Skeletal muscle tissue (tissue), 3 donors: ENCODE measurements at regions not wholly inside any gene's neighbourhood (a gene's known extent, or its start where the extent isn't known, plus 50 kb on each side); places are given as distances from the start of the nearest gene placed in this dataset.
"Not testable (repeated sequence)": the region's sequence is repeated elsewhere in the genome, so short reads cannot be mapped to it uniquely, and the experiment has no call there.

ENCODE experiments used
- H3K27ac ChIP-seq: one replicate; pipeline ENCODE4 v1.7.0; 2013; ENCODE audit warnings: mild to moderate bottlenecking, low read depth, low read length, inconsistent platforms
- H3K27me3 ChIP-seq, 3 donors: one replicate each; pipeline ENCODE4 v1.7.0; 2013; ENCODE audit warnings: low read length in 3 of 3; ENCODE audit not compliant: control insufficient read depth in 3 of 3, insufficient read depth in 3 of 3
- H3K36me3 ChIP-seq, 3 donors: one replicate each; pipeline ENCODE4 v1.7.0; 2013; ENCODE audit warnings: low read length in 3 of 3; ENCODE audit not compliant: control insufficient read depth in 3 of 3, insufficient read depth in 3 of 3
- H3K4me1 ChIP-seq, 3 donors: one replicate each; pipeline ENCODE4 v1.7.0; 2013; ENCODE audit warnings: low read length in 3 of 3, mild to moderate bottlenecking in 3 of 3; ENCODE audit not compliant: control insufficient read depth in 3 of 3, insufficient read depth in 3 of 3
- H3K4me3 ChIP-seq, 3 donors: one replicate each; pipeline ENCODE4 v1.7.0; 2013; ENCODE audit warnings: low read length in 3 of 3
- H3K9ac ChIP-seq, 3 donors: one replicate each; pipeline ENCODE4 v1.7.0; 2013; ENCODE audit warnings: low read length in 3 of 3, mild to moderate bottlenecking in 3 of 3, moderate library complexity in 2 of 3, low read depth in 1 of 3
- H3K9me3 ChIP-seq, 3 donors: one replicate each; pipeline ENCODE4 v1.7.0; 2013; ENCODE audit warnings: low read length in 3 of 3; ENCODE audit not compliant: control insufficient read depth in 3 of 3
- donor health status: Osteomylitis.

DNA sequence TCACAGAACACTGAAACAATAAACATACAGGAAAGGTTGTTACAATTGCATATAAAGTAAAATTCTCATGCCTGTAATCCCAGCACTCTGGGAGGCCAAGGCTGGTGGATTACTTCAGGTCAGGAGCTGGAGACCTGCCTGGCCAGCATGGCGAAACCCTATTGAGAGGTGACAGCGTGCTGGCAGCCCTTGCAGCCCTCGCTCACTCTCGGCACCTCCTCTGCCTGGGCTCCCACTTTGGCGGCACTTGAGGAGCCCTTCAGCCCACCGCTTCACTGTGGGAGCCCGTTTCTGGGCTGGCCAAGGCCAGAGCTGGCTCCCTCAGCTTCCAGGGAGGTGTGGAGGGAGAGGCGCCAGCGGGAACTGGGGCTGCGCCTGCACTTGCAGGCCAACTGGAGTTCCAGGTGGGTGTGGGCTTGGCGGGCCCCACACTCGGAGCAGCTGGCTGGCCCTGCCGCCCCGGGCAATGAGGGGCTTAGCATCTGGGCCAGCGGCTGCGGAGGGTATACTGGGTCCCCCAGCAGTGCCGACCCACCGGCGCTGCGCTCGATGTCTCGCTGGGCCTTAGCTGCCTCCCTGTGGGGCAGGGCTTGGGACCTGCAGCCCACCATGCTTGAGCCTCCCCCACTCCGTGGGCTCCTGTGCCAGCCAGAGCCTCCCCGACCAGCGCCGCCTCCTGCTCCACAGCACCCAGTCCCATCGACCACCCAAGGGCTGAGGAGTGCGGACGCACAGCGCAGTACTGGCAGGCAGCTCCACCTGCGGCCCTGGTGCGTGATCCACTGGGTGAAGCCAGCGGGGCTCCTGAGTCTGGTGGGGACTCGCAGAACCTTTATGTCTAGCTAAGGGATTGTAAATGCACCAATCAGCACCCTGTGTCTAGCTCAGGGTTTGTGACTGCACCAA lies 51.5 kb upstream of the MBNL1 start:
- H3K4me1 ChIP-seq, result peaks cover 0 to 13% (median 0%) of the 10 kb centered on the region in 3 donors
- H3K4me3 ChIP-seq, H3K36me3 ChIP-seq, H3K9me3 ChIP-seq, H3K9ac ChIP-seq, H3K27me3 ChIP-seq, H3K27ac ChIP-seq: not testable (repeated sequence)

DNA sequence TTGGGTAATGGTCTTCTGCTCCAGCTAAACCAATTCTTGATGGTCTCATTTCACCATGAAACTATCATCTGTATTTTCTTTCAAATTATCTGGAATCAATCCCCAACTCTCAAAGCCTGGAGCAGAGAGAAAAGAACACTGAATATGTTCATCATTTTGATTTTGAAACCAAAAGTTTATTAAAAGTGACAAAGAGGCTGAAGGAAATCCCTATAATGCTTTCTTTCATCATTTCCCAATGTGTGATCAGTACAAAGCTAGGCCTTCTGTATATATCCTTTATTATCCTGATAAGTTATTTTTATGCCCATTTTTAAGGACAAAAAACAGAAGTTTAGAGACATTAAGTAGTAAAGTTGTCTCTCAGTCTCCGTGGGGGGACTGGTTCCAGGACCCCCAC lies 50.1 kb upstream of the MBNL1 start:
- peaks cover 0 to 10% (median 0%) of the 10 kb centered on the region in 3 donors for H3K4me1 ChIP-seq
- H3K4me3 ChIP-seq, result no peak overlapping the region
- no peak overlapping the region for H3K27ac ChIP-seq

More for the DNA sequence above, 50.1 kb upstream of the MBNL1 start:
- no peak overlapping the region for H3K9ac ChIP-seq
- no peaks in the 10 kb centered on the region for H3K9me3 ChIP-seq
- H3K36me3 ChIP-seq, result no peaks in the 10 kb centered on the region
- H3K27me3 ChIP-seq, result no peaks in the 10 kb centered on the region
